SK-N-SH (cell line): ENCODE measurements at regions not wholly inside any gene's neighbourhood (a gene's known extent, or its start where the extent isn't known, plus 50 kb on each side); places are given as distances from the start of the nearest gene placed in this dataset.

Source experiments
- CTCF ChIA-PET: fragments of 300-600, 350-600 bp; formaldehyde crosslinking; extraction: SDS; loops from one replicate; lab custom pipeline; 2021; lab: Yijun Ruan, JAX
- POLR2A ChIA-PET: fragments of 350-600 bp; sonication (Branson Sonifier 250); formaldehyde crosslinking; extraction: SDS; loops from one replicate; lab custom pipeline; 2020; ENCODE audit warnings: antibody characterized with exemption, inconsistent platforms; lab: Yijun Ruan, JAX
- DNase-seq: peaks from one replicate; pipeline ENCODE4 v3.0.0; 2012
- H2AFZ ChIP-seq: fragments of 200-600 bp; sonication (generic); 2 replicates; pipeline ENCODE4 v1.8.1; 2016; ENCODE audit warnings: antibody characterized with exemption, mild to moderate bottlenecking, low read depth
- H3F3A ChIP-seq: fragments of 200-600 bp; sonication (generic); replicated peaks from 2 replicates; pipeline ENCODE3; 2016; ENCODE audit warnings: antibody characterized with exemption, mild to moderate bottlenecking; ENCODE audit not compliant: insufficient read depth
- H3K27ac ChIP-seq, 2 experiments: fragments of 200-500 bp in 1 of 2; fragments of 200-600 bp in 1 of 2; sonication (Bioruptor generic) in 1 of 2; sonication (generic), shearing (Covaris generic) in 1 of 2; 2 replicates each; pipeline versions ENCODE4 v1.5.1 to v1.6.1; 2014 to 2016; ENCODE audit warnings: low read depth in 2 of 2, inconsistent platforms in 1 of 2, low read length in 1 of 2, mild to moderate bottlenecking in 1 of 2, mixed read lengths in 1 of 2
- H3K27me3 ChIP-seq: fragments of 200-600 bp; sonication (generic), shearing (Covaris generic); 2 replicates; pipeline ENCODE4 v1.6.1; 2016; ENCODE audit warnings: mixed run types; ENCODE audit not compliant: insufficient read depth
- H3K36me3 ChIP-seq, 2 experiments: fragments of 200-500 bp in 1 of 2; fragments of 200-600 bp in 1 of 2; sonication (Bioruptor generic) in 1 of 2; sonication (generic) in 1 of 2; replicated peaks in 1 of 2; 2 replicates each; pipeline versions ENCODE3 to v1.5.1; 2014 to 2016; ENCODE audit warnings: low read length in 1 of 2, mild to moderate bottlenecking in 1 of 2; ENCODE audit not compliant: insufficient read depth in 2 of 2, control insufficient read depth in 1 of 2
- H3K4me1 ChIP-seq, 2 experiments: fragments of 200-500 bp in 1 of 2; fragments of 200-600 bp in 1 of 2; sonication (Bioruptor generic) in 1 of 2; sonication (generic), shearing (Covaris generic) in 1 of 2; 2 replicates each; pipeline versions ENCODE4 v1.5.1 to v1.6.1; 2014 to 2016; ENCODE audit warnings: low read depth in 1 of 2, low read length in 1 of 2, mixed run types in 1 of 2; ENCODE audit not compliant: insufficient read depth in 2 of 2, control insufficient read depth in 1 of 2
- H3K4me2 ChIP-seq: fragments of 200-600 bp; sonication (generic), shearing (Covaris generic); 2 replicates; pipeline ENCODE4 v1.6.1; 2017; ENCODE audit warnings: mixed run types
- H3K4me3 ChIP-seq, 2 experiments: fragments of 200-500 bp in 1 of 2; fragments of 200-600 bp in 1 of 2; sonication (Bioruptor generic) in 1 of 2; sonication (generic), shearing (Covaris generic) in 1 of 2; 2 replicates each; pipeline versions ENCODE4 v1.5.1 to v1.8.1; 2014 to 2016; ENCODE audit warnings: low read depth in 2 of 2, inconsistent platforms in 1 of 2, low read length in 1 of 2, mild to moderate bottlenecking in 1 of 2, mixed read lengths in 1 of 2, moderate library complexity in 1 of 2
- H3K79me2 ChIP-seq: fragments of 200-600 bp; sonication (generic); 2 replicates; pipeline ENCODE4 v1.8.1; 2017; ENCODE audit warnings: mild to moderate bottlenecking; ENCODE audit not compliant: insufficient read depth
- H3K9ac ChIP-seq: fragments of 200-600 bp; sonication (generic); 2 replicates; pipeline ENCODE4 v1.6.1; 2017; ENCODE audit warnings: mixed run types
- H3K9me2 ChIP-seq: fragments of 200-600 bp; sonication (generic); 2 replicates; pipeline ENCODE4 v1.6.1; 2017; ENCODE audit warnings: mixed run types
- H3K9me3 ChIP-seq: fragments of 200-600 bp; sonication (generic); 2 replicates; pipeline ENCODE4 v1.6.1; 2017; ENCODE audit warnings: mixed run types, mild to moderate bottlenecking, moderate library complexity
- H4K20me1 ChIP-seq: fragments of 200-600 bp; sonication (generic); 2 replicates; pipeline ENCODE4 v1.6.1; 2017; ENCODE audit warnings: mild to moderate bottlenecking, mixed run types; ENCODE audit not compliant: insufficient read depth
- ELF1 ChIP-seq: IDR thresholded peaks from 2 replicates; pipeline ENCODE4 v1.4.0; 2012
- EP300 ChIP-seq, 2 experiments: IDR thresholded peaks; 2 replicates each; pipeline versions ENCODE4 v1.4.0 to v1.6.1; 2012; ENCODE audit warnings: borderline replicate concordance in 1 of 2, low read depth in 1 of 2, low read length in 1 of 2
- FOXJ3 ChIP-seq: sonication (generic); formaldehyde crosslinking; IDR thresholded peaks from 2 replicates; pipeline ENCODE4 v1.5.1; 2020; ENCODE audit warnings: mild to moderate bottlenecking, missing genetic modification reagents
- FOXM1 ChIP-seq: IDR thresholded peaks from 2 replicates; pipeline ENCODE4 v1.4.0; 2012; ENCODE audit warnings: low read depth, mild to moderate bottlenecking
- GABPA ChIP-seq: IDR thresholded peaks from 2 replicates; pipeline ENCODE4 v1.4.0; 2012; ENCODE audit warnings: low read depth, mild to moderate bottlenecking
- JUND ChIP-seq: IDR thresholded peaks from 2 replicates; pipeline ENCODE4 v1.4.0; 2012
- MXI1 ChIP-seq: IDR thresholded peaks from 2 replicates; pipeline ENCODE4 v1.6.1; 2012; ENCODE audit warnings: mild to moderate bottlenecking, low read depth, low read length, improper control_type of control experiment
- POLR2AphosphoS5 ChIP-seq: IDR thresholded peaks from 2 replicates; pipeline ENCODE4 v1.6.1; 2012; ENCODE audit warnings: low read depth, low read length
- RAD21 ChIP-seq: IDR thresholded peaks from 2 replicates; pipeline ENCODE4 v1.6.1; 2012; ENCODE audit warnings: mild to moderate bottlenecking, low read length
- RCOR1 ChIP-seq: fragments of 150-350 bp; IDR thresholded peaks from 2 replicates; pipeline ENCODE4 v1.6.1; 2017; ENCODE audit warnings: antibody characterized with exemption, low read length
- RXRA ChIP-seq: IDR thresholded peaks from 2 replicates; pipeline ENCODE4 v1.4.0; 2012; ENCODE audit warnings: low read depth, mild to moderate bottlenecking, borderline replicate concordance
- SIN3A ChIP-seq: IDR thresholded peaks from 2 replicates; pipeline ENCODE4 v1.6.1; 2012; ENCODE audit warnings: low read depth, mild to moderate bottlenecking, low read length, moderate library complexity, borderline replicate concordance
- SMC3 ChIP-seq: IDR thresholded peaks from 2 replicates; pipeline ENCODE4 v1.6.1; 2012; ENCODE audit warnings: low read depth, low read length, improper control_type of control experiment
- TEAD4 ChIP-seq: IDR thresholded peaks from 2 replicates; pipeline ENCODE4 v1.4.0; 2012; ENCODE audit warnings: mild to moderate bottlenecking, borderline replicate concordance; ENCODE audit not compliant: insufficient read depth
- WGBS: methylation state at CpG from one replicate; pipeline ENCODE4 v1.1.6; 2017; ENCODE audit warnings: low lambda C conversion rate; 5-methylcytosine and 5-hydroxymethylcytosine counted together
- TF ChIP-seq, protein P1 (sequence below): fragments of 150-350 bp; IDR thresholded peaks from 2 replicates; pipeline ENCODE4 v1.6.1; 2017; ENCODE audit warnings: antibody characterized with exemption, low read length, low read depth, borderline replicate concordance
- TF ChIP-seq, protein P2 (sequence below): IDR thresholded peaks from 2 replicates; pipeline ENCODE4; 2012
- TF ChIP-seq, protein P3 (sequence below): fragments of 150-350 bp; IDR thresholded peaks from 2 replicates; pipeline ENCODE4 v1.6.1; 2016; ENCODE audit warnings: mild to moderate bottlenecking, low read depth, low read length
- TF ChIP-seq, protein P4 (sequence below): IDR thresholded peaks from 2 replicates; pipeline ENCODE4 v1.4.0; 2012; ENCODE audit warnings: low read depth
- TF ChIP-seq, protein P5 (sequence below): IDR thresholded peaks from 2 replicates; pipeline ENCODE4 v1.6.1; 2012; ENCODE audit warnings: mild to moderate bottlenecking, low read depth, low read length, moderate library complexity
- TF ChIP-seq, protein P6 (sequence below): IDR thresholded peaks from 2 replicates; pipeline ENCODE4 v1.4.0; 2012; ENCODE audit warnings: low read depth, borderline replicate concordance

DNA sequence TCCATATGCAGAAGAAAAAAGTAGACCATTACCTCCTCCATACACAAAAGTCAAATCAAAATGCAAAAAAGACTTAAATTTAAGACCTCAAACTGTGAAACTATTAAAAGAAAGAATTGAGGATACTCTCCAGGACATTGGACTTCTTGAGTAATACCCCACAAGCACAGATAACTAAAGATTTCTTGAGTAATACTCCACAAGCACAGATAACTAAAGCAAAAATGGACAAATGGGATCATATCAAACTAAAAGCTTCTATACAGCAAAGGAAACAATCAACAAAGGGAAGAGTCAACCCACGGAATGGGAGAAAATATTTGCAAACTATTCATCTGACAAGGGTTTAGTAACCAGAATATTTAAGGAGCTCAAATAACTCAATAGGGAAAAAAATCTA is 427.9 kb downstream of the CCDC91 start:
- TF ChIP-seq RCOR1, result no peak
- TF ChIP-seq, protein P1, sequence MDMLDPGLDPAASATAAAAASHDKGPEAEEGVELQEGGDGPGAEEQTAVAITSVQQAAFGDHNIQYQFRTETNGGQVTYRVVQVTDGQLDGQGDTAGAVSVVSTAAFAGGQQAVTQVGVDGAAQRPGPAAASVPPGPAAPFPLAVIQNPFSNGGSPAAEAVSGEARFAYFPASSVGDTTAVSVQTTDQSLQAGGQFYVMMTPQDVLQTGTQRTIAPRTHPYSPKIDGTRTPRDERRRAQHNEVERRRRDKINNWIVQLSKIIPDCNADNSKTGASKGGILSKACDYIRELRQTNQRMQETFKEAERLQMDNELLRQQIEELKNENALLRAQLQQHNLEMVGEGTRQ, result no peak
- no peak for TF ChIP-seq RXRA
- TF ChIP-seq GABPA, result no peak
- TF ChIP-seq MXI1, result no peak
- no peak for TF ChIP-seq SMC3
- TF ChIP-seq ELF1, result no peak
- no peak for TF ChIP-seq FOXM1
- TF ChIP-seq FOXJ3 (CRISPR knock-in tag), result no peak
- TF ChIP-seq POLR2AphosphoS5, result no peak
- POLR2A ChIA-PET, result no interaction called here
- no peak overlapping the region for H2AFZ ChIP-seq

DNA sequence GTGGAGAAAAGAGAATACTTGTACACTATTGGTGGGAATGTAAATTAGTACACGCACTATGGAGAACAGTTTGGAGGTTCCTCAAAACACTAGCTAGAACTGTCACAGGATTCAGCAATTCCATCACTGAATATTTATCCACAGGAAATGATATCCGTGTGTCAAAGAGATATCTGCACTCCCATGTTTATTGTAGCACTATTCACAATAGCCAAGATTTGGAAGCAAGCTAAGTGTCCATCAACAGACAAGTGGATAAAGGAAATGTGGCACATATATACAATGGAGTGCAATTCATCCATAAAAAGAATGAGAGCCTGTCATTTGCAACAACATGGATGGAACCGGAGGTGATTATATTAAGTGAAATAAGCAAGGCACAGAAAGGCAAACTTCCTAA is 428.5 kb downstream of the CCDC91 start:
- H2AFZ ChIP-seq, result no peak overlapping the region
- no peaks in the 10 kb centered on the region for H4K20me1 ChIP-seq
- H3K9me3 ChIP-seq, result peaks cover 9% of the 10 kb centered on the region; the same call in 1 of the 2 replicates
- ChIA-PET POLR2A (no interaction called here), CTCF (no interaction called here)
- H3F3A ChIP-seq, result no peaks in the 10 kb centered on the region
- 89% methylated on average over 3 of the region's 3 CpGs for WGBS
- no peak overlapping the region for H3K4me2 ChIP-seq
- no peaks in the 10 kb centered on the region for H3K9me2 ChIP-seq
- no peak overlapping the region for H3K4me3 ChIP-seq
- H3K9ac ChIP-seq, result no peak overlapping the region
- H3K4me1 ChIP-seq, result no peaks in the 10 kb centered on the region
- H3K27me3 ChIP-seq, result no peaks in the 10 kb centered on the region
- no peaks in the 10 kb centered on the region for H3K36me3 ChIP-seq
- H3K27ac ChIP-seq, result no peak overlapping the region
- no peaks in the 10 kb centered on the region for H3K79me2 ChIP-seq
- DNase-seq, result no peak
- TF ChIP-seq, protein P2, sequence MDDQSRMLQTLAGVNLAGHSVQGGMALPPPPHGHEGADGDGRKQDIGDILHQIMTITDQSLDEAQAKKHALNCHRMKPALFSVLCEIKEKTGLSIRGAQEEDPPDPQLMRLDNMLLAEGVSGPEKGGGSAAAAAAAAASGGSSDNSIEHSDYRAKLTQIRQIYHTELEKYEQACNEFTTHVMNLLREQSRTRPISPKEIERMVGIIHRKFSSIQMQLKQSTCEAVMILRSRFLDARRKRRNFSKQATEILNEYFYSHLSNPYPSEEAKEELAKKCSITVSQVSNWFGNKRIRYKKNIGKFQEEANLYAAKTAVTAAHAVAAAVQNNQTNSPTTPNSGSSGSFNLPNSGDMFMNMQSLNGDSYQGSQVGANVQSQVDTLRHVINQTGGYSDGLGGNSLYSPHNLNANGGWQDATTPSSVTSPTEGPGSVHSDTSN, result no peak
- no peak for TF ChIP-seq SMC3
- no peak for TF ChIP-seq RCOR1
- no peak for TF ChIP-seq TEAD4
- TF ChIP-seq, protein P3, sequence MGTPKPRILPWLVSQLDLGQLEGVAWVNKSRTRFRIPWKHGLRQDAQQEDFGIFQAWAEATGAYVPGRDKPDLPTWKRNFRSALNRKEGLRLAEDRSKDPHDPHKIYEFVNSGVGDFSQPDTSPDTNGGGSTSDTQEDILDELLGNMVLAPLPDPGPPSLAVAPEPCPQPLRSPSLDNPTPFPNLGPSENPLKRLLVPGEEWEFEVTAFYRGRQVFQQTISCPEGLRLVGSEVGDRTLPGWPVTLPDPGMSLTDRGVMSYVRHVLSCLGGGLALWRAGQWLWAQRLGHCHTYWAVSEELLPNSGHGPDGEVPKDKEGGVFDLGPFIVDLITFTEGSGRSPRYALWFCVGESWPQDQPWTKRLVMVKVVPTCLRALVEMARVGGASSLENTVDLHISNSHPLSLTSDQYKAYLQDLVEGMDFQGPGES, result no peak
- TF ChIP-seq RAD21, result no peak
- TF ChIP-seq FOXM1, result no peak
- TF ChIP-seq JUND, result no peak
- no peak for TF ChIP-seq SIN3A
- TF ChIP-seq EP300 (IDR thresholded peaks at IDR 0.05; ENCODE audit: borderline replicate concordance in 1 of 2, low read depth in 1 of 2, low read length in 1 of 2), result no peak
- TF ChIP-seq ELF1, result no peak
- TF ChIP-seq, protein P4, sequence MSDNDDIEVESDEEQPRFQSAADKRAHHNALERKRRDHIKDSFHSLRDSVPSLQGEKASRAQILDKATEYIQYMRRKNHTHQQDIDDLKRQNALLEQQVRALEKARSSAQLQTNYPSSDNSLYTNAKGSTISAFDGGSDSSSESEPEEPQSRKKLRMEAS, result no peak
- TF ChIP-seq, protein P5, sequence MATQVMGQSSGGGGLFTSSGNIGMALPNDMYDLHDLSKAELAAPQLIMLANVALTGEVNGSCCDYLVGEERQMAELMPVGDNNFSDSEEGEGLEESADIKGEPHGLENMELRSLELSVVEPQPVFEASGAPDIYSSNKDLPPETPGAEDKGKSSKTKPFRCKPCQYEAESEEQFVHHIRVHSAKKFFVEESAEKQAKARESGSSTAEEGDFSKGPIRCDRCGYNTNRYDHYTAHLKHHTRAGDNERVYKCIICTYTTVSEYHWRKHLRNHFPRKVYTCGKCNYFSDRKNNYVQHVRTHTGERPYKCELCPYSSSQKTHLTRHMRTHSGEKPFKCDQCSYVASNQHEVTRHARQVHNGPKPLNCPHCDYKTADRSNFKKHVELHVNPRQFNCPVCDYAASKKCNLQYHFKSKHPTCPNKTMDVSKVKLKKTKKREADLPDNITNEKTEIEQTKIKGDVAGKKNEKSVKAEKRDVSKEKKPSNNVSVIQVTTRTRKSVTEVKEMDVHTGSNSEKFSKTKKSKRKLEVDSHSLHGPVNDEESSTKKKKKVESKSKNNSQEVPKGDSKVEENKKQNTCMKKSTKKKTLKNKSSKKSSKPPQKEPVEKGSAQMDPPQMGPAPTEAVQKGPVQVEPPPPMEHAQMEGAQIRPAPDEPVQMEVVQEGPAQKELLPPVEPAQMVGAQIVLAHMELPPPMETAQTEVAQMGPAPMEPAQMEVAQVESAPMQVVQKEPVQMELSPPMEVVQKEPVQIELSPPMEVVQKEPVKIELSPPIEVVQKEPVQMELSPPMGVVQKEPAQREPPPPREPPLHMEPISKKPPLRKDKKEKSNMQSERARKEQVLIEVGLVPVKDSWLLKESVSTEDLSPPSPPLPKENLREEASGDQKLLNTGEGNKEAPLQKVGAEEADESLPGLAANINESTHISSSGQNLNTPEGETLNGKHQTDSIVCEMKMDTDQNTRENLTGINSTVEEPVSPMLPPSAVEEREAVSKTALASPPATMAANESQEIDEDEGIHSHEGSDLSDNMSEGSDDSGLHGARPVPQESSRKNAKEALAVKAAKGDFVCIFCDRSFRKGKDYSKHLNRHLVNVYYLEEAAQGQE, result no peak
- no peak for TF ChIP-seq POLR2AphosphoS5
- TF ChIP-seq, protein P6, sequence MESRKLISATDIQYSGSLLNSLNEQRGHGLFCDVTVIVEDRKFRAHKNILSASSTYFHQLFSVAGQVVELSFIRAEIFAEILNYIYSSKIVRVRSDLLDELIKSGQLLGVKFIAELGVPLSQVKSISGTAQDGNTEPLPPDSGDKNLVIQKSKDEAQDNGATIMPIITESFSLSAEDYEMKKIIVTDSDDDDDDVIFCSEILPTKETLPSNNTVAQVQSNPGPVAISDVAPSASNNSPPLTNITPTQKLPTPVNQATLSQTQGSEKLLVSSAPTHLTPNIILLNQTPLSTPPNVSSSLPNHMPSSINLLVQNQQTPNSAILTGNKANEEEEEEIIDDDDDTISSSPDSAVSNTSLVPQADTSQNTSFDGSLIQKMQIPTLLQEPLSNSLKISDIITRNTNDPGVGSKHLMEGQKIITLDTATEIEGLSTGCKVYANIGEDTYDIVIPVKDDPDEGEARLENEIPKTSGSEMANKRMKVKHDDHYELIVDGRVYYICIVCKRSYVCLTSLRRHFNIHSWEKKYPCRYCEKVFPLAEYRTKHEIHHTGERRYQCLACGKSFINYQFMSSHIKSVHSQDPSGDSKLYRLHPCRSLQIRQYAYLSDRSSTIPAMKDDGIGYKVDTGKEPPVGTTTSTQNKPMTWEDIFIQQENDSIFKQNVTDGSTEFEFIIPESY, result no peak

More for the DNA sequence above, 427.9 kb downstream of the CCDC91 start:
- no peaks in the 10 kb centered on the region for H4K20me1 ChIP-seq
- no peaks in the 10 kb centered on the region for H3K4me1 ChIP-seq
- no peak for DNase-seq
- H3K27ac ChIP-seq, result no peak overlapping the region
- H3K9me2 ChIP-seq, result no peaks in the 10 kb centered on the region
- H3K9ac ChIP-seq, result no peak overlapping the region
- no peak overlapping the region for H3K4me2 ChIP-seq
- H3F3A ChIP-seq, result no peaks in the 10 kb centered on the region
- H3K79me2 ChIP-seq, result no peaks in the 10 kb centered on the region
- CTCF ChIA-PET, result no interaction called here
- no peaks in the 10 kb centered on the region for H3K36me3 ChIP-seq
- no peak overlapping the region for H3K4me3 ChIP-seq
- WGBS, result 52% methylated on average over 1 of the region's 1 CpG
- peaks cover 9% of the 10 kb centered on the region; the same call in 1 of the 2 replicates for H3K9me3 ChIP-seq
- H3K27me3 ChIP-seq, result no peaks in the 10 kb centered on the region
